B cell (primary cell): ENCODE measurements at regions not wholly inside any gene's neighbourhood (a gene's known extent, or its start where the extent isn't known, plus 50 kb on each side); places are given as distances from the start of the nearest gene placed in this dataset.

Source experiments
- EZH2 ChIP-seq: IDR thresholded peaks from 2 replicates; pipeline ENCODE4 v1.6.1; 2012; ENCODE audit warnings: borderline replicate concordance, low read depth, mild to moderate bottlenecking, moderate library complexity, low read length; ENCODE audit not compliant: insufficient read depth, poor library complexity, severe bottlenecking
- TF ChIP-seq, protein P1 (sequence below): fragments of 200-600 bp; IDR thresholded peaks from one replicate; pipeline ENCODE4 v1.8.0; 2022; ENCODE audit warnings: antibody characterized with exemption, mild to moderate bottlenecking

DNA sequence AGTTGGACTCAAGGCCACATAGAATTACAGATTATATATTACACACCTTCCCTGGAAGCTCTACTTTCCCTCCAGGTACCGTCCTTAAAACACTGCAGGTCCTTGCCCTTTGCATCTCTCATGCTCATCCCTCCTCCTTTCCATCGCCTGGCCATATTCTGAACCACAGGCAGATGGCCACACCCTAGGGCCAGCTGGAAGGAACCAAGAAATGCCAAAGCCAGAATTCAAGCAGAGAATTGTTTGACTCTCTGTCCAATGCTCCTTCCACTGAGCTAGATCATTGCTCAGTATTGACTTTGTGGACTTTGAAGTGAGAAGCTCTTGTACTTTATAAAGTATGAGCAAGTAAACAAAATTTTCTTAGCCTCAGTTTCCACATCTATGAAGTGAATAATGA lies 170.3 kb upstream of the SLC24A5 start:
- TF ChIP-seq, protein P1, sequence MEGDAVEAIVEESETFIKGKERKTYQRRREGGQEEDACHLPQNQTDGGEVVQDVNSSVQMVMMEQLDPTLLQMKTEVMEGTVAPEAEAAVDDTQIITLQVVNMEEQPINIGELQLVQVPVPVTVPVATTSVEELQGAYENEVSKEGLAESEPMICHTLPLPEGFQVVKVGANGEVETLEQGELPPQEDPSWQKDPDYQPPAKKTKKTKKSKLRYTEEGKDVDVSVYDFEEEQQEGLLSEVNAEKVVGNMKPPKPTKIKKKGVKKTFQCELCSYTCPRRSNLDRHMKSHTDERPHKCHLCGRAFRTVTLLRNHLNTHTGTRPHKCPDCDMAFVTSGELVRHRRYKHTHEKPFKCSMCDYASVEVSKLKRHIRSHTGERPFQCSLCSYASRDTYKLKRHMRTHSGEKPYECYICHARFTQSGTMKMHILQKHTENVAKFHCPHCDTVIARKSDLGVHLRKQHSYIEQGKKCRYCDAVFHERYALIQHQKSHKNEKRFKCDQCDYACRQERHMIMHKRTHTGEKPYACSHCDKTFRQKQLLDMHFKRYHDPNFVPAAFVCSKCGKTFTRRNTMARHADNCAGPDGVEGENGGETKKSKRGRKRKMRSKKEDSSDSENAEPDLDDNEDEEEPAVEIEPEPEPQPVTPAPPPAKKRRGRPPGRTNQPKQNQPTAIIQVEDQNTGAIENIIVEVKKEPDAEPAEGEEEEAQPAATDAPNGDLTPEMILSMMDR: no peak
- TF ChIP-seq EZH2: no peak
